ENCODE measurements at regions not wholly inside any gene's neighbourhood (a gene's known extent, or its start where the extent isn't known, plus 50 kb on each side); places are given as distances from the start of the nearest gene placed in this dataset.

GRCh38 chr6:88294702-88295101, 128.6 kb upstream of the CNR1 start (continued):
- TF ChIP-seq, protein P1, sequence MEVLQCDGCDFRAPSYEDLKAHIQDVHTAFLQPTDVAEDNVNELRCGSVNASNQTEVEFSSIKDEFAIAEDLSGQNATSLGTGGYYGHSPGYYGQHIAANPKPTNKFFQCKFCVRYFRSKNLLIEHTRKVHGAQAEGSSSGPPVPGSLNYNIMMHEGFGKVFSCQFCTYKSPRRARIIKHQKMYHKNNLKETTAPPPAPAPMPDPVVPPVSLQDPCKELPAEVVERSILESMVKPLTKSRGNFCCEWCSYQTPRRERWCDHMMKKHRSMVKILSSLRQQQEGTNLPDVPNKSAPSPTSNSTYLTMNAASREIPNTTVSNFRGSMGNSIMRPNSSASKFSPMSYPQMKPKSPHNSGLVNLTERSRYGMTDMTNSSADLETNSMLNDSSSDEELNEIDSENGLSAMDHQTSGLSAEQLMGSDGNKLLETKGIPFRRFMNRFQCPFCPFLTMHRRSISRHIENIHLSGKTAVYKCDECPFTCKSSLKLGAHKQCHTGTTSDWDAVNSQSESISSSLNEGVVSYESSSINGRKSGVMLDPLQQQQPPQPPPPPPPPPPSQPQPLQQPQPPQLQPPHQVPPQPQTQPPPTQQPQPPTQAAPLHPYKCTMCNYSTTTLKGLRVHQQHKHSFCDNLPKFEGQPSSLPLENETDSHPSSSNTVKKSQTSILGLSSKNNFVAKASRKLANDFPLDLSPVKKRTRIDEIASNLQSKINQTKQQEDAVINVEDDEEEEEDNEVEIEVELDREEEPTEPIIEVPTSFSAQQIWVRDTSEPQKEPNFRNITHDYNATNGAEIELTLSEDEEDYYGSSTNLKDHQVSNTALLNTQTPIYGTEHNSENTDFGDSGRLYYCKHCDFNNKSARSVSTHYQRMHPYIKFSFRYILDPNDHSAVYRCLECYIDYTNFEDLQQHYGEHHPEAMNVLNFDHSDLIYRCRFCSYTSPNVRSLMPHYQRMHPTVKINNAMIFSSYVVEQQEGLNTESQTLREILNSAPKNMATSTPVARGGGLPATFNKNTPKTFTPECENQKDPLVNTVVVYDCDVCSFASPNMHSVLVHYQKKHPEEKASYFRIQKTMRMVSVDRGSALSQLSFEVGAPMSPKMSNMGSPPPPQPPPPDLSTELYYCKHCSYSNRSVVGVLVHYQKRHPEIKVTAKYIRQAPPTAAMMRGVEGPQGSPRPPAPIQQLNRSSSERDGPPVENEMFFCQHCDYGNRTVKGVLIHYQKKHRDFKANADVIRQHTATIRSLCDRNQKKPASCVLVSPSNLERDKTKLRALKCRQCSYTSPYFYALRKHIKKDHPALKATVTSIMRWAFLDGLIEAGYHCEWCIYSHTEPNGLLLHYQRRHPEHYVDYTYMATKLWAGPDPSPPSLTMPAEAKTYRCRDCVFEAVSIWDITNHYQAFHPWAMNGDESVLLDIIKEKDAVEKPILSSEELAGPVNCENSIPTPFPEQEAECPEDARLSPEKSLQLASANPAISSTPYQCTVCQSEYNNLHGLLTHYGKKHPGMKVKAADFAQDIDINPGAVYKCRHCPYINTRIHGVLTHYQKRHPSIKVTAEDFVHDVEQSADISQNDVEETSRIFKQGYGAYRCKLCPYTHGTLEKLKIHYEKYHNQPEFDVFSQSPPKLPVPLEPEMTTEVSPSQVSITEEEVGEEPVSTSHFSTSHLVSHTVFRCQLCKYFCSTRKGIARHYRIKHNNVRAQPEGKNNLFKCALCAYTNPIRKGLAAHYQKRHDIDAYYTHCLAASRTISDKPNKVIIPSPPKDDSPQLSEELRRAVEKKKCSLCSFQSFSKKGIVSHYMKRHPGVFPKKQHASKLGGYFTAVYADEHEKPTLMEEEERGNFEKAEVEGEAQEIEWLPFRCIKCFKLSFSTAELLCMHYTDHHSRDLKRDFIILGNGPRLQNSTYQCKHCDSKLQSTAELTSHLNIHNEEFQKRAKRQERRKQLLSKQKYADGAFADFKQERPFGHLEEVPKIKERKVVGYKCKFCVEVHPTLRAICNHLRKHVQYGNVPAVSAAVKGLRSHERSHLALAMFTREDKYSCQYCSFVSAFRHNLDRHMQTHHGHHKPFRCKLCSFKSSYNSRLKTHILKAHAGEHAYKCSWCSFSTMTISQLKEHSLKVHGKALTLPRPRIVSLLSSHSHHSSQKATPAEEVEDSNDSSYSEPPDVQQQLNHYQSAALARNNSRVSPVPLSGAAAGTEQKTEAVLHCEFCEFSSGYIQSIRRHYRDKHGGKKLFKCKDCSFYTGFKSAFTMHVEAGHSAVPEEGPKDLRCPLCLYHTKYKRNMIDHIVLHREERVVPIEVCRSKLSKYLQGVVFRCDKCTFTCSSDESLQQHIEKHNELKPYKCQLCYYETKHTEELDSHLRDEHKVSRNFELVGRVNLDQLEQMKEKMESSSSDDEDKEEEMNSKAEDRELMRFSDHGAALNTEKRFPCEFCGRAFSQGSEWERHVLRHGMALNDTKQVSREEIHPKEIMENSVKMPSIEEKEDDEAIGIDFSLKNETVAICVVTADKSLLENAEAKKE (CRISPR knock-in tag; IDR thresholded peaks at IDR 0.05) = no peak
- no peak for TF ChIP-seq POLR2AphosphoS5 (IDR thresholded peaks at IDR 0.05; ENCODE audit: low read depth)
- TF ChIP-seq ZNF331 (CRISPR knock-in tag; IDR thresholded peaks at IDR 0.05; ENCODE audit: low read depth) = no peak
- no peak for TF ChIP-seq EZH2phosphoT487 (IDR thresholded peaks at IDR 0.05; ENCODE audit: unreplicated experiment)
- TF ChIP-seq JUNB (IDR thresholded peaks at IDR 0.05; ENCODE audit: unreplicated experiment) = no peak

DNA sequence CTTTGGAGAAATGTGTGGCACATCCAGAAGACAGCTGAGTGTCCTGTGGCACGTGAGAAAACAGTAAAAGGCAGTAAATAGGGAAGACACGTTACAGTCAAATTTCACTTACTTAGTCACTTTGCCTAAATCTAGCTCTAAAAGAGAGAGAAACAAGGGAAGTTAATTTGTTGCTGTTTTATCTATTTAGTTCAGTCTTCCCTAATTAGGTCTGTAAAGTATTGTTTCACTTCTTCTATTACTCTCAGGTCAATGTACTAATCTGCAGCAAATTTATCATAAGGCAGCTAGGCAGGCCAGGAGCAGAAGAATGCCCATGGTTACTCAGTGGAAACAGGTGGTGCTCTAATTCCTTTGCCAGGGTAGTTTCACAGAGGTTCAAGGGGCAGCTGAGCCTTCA, 124.3 kb upstream of the CNR1 start:
- Histone ChIP-seq H3K36me3 (ENCODE audit: insufficient read depth) (no peaks in the 10 kb centered on the region), H3K27ac (ENCODE audit: low read depth) (no peak overlapping the region), H3K9me2 (ENCODE audit: insufficient read depth) (no peaks in the 10 kb centered on the region; the same call in 1 of the 2 replicates), H4K20me1 (replicated peaks; ENCODE audit: insufficient read depth) (no peaks in the 10 kb centered on the region), H2AFZ (peak overlapping the region; percentile 50; the same call in 1 of the 2 replicates), H3K27me3 (ENCODE audit: insufficient read depth) (no peaks in the 10 kb centered on the region), H3K79me2 (replicated peaks; ENCODE audit: insufficient read depth) (no peaks in the 10 kb centered on the region), H3K4me3 (no peak overlapping the region), H3F3A (replicated peaks; ENCODE audit: low read depth) (no peaks in the 10 kb centered on the region), H3K4me1 (ENCODE audit: insufficient read depth) (no peaks in the 10 kb centered on the region), H3K4me2 (no peak overlapping the region)
- Mint-ChIP-seq H3K4me1 (no peaks in the 10 kb centered on the region), H3K27ac (no peak overlapping the region), H3K27me3 (ENCODE audit: insufficient read depth, low read depth, poor library complexity) (no peaks in the 10 kb centered on the region), H3K36me3 (ENCODE audit: low read depth) (peaks cover 6% of the 10 kb centered on the region; the same call in 2 of the 3 replicates), H3K9me3 (peaks cover 12% of the 10 kb centered on the region; the same call in 2 of the 3 replicates), H3K4me3 (no peak overlapping the region)
- no peak for ATAC-seq
- DNase-seq (ENCODE audit: low spot score) = no peak
- TF ChIP-seq STAT1 (IDR thresholded peaks at IDR 0.05; ENCODE audit: unreplicated experiment) = no peak
- TF ChIP-seq EZH2phosphoT487 (IDR thresholded peaks at IDR 0.05; ENCODE audit: unreplicated experiment) = no peak
- TF ChIP-seq, protein P2, sequence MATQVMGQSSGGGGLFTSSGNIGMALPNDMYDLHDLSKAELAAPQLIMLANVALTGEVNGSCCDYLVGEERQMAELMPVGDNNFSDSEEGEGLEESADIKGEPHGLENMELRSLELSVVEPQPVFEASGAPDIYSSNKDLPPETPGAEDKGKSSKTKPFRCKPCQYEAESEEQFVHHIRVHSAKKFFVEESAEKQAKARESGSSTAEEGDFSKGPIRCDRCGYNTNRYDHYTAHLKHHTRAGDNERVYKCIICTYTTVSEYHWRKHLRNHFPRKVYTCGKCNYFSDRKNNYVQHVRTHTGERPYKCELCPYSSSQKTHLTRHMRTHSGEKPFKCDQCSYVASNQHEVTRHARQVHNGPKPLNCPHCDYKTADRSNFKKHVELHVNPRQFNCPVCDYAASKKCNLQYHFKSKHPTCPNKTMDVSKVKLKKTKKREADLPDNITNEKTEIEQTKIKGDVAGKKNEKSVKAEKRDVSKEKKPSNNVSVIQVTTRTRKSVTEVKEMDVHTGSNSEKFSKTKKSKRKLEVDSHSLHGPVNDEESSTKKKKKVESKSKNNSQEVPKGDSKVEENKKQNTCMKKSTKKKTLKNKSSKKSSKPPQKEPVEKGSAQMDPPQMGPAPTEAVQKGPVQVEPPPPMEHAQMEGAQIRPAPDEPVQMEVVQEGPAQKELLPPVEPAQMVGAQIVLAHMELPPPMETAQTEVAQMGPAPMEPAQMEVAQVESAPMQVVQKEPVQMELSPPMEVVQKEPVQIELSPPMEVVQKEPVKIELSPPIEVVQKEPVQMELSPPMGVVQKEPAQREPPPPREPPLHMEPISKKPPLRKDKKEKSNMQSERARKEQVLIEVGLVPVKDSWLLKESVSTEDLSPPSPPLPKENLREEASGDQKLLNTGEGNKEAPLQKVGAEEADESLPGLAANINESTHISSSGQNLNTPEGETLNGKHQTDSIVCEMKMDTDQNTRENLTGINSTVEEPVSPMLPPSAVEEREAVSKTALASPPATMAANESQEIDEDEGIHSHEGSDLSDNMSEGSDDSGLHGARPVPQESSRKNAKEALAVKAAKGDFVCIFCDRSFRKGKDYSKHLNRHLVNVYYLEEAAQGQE (IDR thresholded peaks at IDR 0.05; ENCODE audit: unreplicated experiment) = no peak
- no peak for TF ChIP-seq JUNB (IDR thresholded peaks at IDR 0.05; ENCODE audit: unreplicated experiment)
- TF ChIP-seq ETS1 (IDR thresholded peaks at IDR 0.05) = no peak
- TF ChIP-seq ZNF331 (CRISPR knock-in tag; IDR thresholded peaks at IDR 0.05; ENCODE audit: low read depth) = no peak
- TF ChIP-seq POLR2AphosphoS5 (IDR thresholded peaks at IDR 0.05; ENCODE audit: low read depth) = no peak
- no peak for TF ChIP-seq EZH2 (IDR thresholded peaks at IDR 0.05; ENCODE audit: low read depth, unreplicated experiment)
- TF ChIP-seq, protein P3, sequence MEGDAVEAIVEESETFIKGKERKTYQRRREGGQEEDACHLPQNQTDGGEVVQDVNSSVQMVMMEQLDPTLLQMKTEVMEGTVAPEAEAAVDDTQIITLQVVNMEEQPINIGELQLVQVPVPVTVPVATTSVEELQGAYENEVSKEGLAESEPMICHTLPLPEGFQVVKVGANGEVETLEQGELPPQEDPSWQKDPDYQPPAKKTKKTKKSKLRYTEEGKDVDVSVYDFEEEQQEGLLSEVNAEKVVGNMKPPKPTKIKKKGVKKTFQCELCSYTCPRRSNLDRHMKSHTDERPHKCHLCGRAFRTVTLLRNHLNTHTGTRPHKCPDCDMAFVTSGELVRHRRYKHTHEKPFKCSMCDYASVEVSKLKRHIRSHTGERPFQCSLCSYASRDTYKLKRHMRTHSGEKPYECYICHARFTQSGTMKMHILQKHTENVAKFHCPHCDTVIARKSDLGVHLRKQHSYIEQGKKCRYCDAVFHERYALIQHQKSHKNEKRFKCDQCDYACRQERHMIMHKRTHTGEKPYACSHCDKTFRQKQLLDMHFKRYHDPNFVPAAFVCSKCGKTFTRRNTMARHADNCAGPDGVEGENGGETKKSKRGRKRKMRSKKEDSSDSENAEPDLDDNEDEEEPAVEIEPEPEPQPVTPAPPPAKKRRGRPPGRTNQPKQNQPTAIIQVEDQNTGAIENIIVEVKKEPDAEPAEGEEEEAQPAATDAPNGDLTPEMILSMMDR (conservative IDR thresholded peaks at IDR 0.05; ENCODE audit: low read depth in 2 of 2) = no peak
- TF ChIP-seq CREB1 (CRISPR knock-in tag; IDR thresholded peaks at IDR 0.05; ENCODE audit: low read depth) = no peak
- TF ChIP-seq ZNF114 (CRISPR knock-in tag; IDR thresholded peaks at IDR 0.05) = no peak
